ENCODE measurements at regions not wholly inside any gene's neighbourhood (a gene's known extent, or its start where the extent isn't known, plus 50 kb on each side); places are given as distances from the start of the nearest gene placed in this dataset.

DNA sequence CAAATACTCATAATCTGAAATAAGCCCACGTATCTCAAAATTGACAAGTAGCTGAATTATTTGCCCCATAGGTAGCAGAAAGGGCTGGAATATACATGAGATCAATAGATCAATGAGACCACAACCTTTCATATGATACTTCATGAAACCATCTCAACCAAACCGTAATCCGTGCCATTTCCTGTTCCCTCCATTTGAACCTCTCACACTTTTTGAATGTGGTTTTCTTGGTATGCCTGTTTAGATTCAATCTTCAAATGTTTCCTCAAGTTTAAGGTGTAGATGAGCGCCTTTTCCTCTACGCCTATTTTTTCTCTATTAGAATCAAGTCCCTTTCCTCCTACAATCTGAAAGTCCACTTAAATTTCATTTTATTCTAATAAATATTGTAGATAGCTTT lies 805.5 kb downstream of the EFNA5 start:
- Histone ChIP-seq H3K4me1 (ENCODE audit: insufficient read depth, low read length, poor library complexity, severe bottlenecking) (no peaks in the 10 kb centered on the region), H3K36me3 (ENCODE audit: insufficient read depth, low read length, poor library complexity, severe bottlenecking) (no peaks in the 10 kb centered on the region), H3K4me3 (ENCODE audit: low read depth, low read length, poor library complexity, severe bottlenecking) (no peak overlapping the region), H3K27ac (ENCODE audit: low read depth, low read length, poor library complexity, severe bottlenecking) (no peak overlapping the region), H3K9me3 (ENCODE audit: low read depth, low read length, poor library complexity, severe bottlenecking) (no peaks in the 10 kb centered on the region), H3K27me3 (replicated peaks; ENCODE audit: insufficient read depth, low read depth, low read length, poor library complexity) (no peaks in the 10 kb centered on the region)
- intact Hi-C loops (cut with micrococcal nuclease; ENCODE audit: unreplicated experiment) = no loop called here
- no peak for DNase-seq (ENCODE audit: low spot score)
- POLR2A ChIA-PET (ENCODE audit: low non-redundant PET) = no interaction called here
- BruUV-seq (replicated peaks) = no TSS peak
- CTCF ChIA-PET = no interaction called here
- TF ChIP-seq, protein P1, sequence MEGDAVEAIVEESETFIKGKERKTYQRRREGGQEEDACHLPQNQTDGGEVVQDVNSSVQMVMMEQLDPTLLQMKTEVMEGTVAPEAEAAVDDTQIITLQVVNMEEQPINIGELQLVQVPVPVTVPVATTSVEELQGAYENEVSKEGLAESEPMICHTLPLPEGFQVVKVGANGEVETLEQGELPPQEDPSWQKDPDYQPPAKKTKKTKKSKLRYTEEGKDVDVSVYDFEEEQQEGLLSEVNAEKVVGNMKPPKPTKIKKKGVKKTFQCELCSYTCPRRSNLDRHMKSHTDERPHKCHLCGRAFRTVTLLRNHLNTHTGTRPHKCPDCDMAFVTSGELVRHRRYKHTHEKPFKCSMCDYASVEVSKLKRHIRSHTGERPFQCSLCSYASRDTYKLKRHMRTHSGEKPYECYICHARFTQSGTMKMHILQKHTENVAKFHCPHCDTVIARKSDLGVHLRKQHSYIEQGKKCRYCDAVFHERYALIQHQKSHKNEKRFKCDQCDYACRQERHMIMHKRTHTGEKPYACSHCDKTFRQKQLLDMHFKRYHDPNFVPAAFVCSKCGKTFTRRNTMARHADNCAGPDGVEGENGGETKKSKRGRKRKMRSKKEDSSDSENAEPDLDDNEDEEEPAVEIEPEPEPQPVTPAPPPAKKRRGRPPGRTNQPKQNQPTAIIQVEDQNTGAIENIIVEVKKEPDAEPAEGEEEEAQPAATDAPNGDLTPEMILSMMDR (conservative IDR thresholded peaks at IDR 0.05; ENCODE audit: low read depth, low read length) = no peak
- TF ChIP-seq EZH2 (IDR thresholded peaks at IDR 0.05; ENCODE audit: borderline replicate concordance, low read depth, low read length, poor library complexity, severe bottlenecking) = no peak

- H3K36me3 ChIP-seq (ENCODE audit: insufficient read depth, low read length, poor library complexity, severe bottlenecking) = no peaks in the 10 kb centered on the region
- ChIA-PET POLR2A (ENCODE audit: low non-redundant PET) (no interaction called here), CTCF (no interaction called here)
- no peaks in the 10 kb centered on the region for H3K9me3 ChIP-seq (ENCODE audit: low read depth, low read length, poor library complexity, severe bottlenecking)
- no peaks in the 10 kb centered on the region for H3K27me3 ChIP-seq (replicated peaks; ENCODE audit: insufficient read depth, low read depth, low read length, poor library complexity)
- no peak overlapping the region for H3K27ac ChIP-seq (ENCODE audit: low read depth, low read length, poor library complexity, severe bottlenecking)
- no peak overlapping the region for H3K4me3 ChIP-seq (ENCODE audit: low read depth, low read length, poor library complexity, severe bottlenecking)
- intact Hi-C loops (cut with micrococcal nuclease; ENCODE audit: unreplicated experiment) = no loop called here
- TF ChIP-seq, protein P1 (conservative IDR thresholded peaks at IDR 0.05; ENCODE audit: low read depth, low read length) = no peak
- no peak for TF ChIP-seq EZH2 (IDR thresholded peaks at IDR 0.05; ENCODE audit: borderline replicate concordance, low read depth, low read length, poor library complexity, severe bottlenecking)
- BruUV-seq (replicated peaks) = no TSS peak
- DNase-seq (ENCODE audit: low spot score) = no peak
- no peaks in the 10 kb centered on the region for H3K4me1 ChIP-seq (ENCODE audit: insufficient read depth, low read length, poor library complexity, severe bottlenecking)
Observed at GRCh38 chr5:106862450-106863193, 808.1 kb downstream of the EFNA5 start.

DNA sequence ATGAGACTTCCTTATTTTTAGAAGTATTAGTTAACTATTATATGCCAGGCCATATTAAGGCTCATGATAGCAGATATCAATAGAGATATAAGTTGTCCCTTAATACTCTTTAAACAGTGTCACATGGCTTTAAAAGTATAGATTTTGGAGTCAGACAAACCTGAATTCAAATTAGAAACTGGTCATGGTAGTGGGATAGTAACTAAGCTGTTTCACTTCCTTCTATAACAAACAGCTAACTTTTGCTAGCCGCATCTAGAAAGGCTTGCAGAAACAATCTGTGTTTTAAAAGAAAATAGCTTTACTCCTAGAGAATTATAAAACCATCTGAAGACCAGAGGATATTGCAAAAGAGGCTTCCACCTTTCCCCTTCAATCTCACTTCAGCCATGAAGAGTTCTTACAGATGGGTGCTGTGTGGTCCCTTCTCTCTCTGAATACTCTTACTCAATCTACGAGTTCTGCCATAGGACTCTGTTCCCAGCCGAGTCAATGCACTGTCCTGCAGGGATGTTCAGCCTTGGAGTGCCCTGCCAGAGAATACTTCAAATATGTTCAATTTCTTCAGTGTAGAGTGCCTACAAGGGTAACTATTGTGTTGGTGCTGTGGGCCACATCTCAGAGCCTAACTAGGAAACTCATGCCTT lies 810.2 kb downstream of the EFNA5 start:
- Histone ChIP-seq H3K36me3 (ENCODE audit: insufficient read depth, low read length, poor library complexity, severe bottlenecking) (no peaks in the 10 kb centered on the region), H3K4me3 (ENCODE audit: low read depth, low read length, poor library complexity, severe bottlenecking) (no peak overlapping the region), H3K27me3 (replicated peaks; ENCODE audit: insufficient read depth, low read depth, low read length, poor library complexity) (no peaks in the 10 kb centered on the region), H3K4me1 (ENCODE audit: insufficient read depth, low read length, poor library complexity, severe bottlenecking) (no peaks in the 10 kb centered on the region), H3K9me3 (ENCODE audit: low read depth, low read length, poor library complexity, severe bottlenecking) (no peaks in the 10 kb centered on the region), H3K27ac (ENCODE audit: low read depth, low read length, poor library complexity, severe bottlenecking) (no peak overlapping the region)
- intact Hi-C loops (cut with micrococcal nuclease; ENCODE audit: unreplicated experiment) = no loop called here
- no TSS peak for BruUV-seq (replicated peaks)
- POLR2A ChIA-PET (ENCODE audit: low non-redundant PET) = no interaction called here
- DNase-seq (ENCODE audit: low spot score) = no peak
- CTCF ChIA-PET = no interaction called here
- no peak for TF ChIP-seq EZH2 (IDR thresholded peaks at IDR 0.05; ENCODE audit: borderline replicate concordance, low read depth, low read length, poor library complexity, severe bottlenecking)
- TF ChIP-seq, protein P1 (conservative IDR thresholded peaks at IDR 0.05; ENCODE audit: low read depth, low read length) = no peak

All from A673 (cell line).